Coronary artery (tissue), 2 donors: ENCODE measurements at regions not wholly inside any gene's neighbourhood (a gene's known extent, or its start where the extent isn't known, plus 50 kb on each side); places are given as distances from the start of the nearest gene placed in this dataset.

ENCODE experiments used
- DNase-seq: peaks from one replicate; pipeline ENCODE4 v3.0.0-alpha.2; 2017; ENCODE audit warnings: low spot score
- H3K27ac ChIP-seq, 2 donors: fragments of 200-600 bp; sonication (generic); one replicate each; pipeline ENCODE4 v1.5.1; 2016 to 2019
- H3K4me3 ChIP-seq: fragments of 200-600 bp; sonication (generic); 2 replicates; pipeline ENCODE4 v1.5.1; 2016; ENCODE audit warnings: mild to moderate bottlenecking, moderate library complexity
- TF ChIP-seq, protein P1 (sequence below): fragments of 200-600 bp; sonication (generic); IDR thresholded peaks from one replicate; pipeline ENCODE4 v1.5.1; 2019; ENCODE audit warnings: antibody characterized with exemption

DNA sequence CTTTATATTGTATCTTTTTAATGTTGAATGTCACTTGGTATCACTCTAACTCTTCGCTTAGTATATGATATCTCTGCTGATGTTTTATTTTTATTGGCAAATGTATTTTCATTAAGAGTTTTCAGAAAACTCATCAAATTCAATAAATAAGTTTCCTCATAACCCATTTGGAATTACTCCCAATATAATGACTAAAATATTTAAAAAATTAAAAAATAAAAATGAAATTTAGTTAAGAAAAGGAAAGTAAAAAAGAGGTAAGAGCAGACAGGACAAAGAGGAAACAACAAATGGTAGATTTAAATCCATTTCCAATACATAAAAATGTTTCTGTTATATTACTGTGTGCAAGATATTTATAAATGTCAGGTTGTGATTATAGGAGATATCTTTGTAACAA lies 548.9 kb upstream of the SPRY2 start:
- DNase-seq: no peak
- TF ChIP-seq, protein P1, sequence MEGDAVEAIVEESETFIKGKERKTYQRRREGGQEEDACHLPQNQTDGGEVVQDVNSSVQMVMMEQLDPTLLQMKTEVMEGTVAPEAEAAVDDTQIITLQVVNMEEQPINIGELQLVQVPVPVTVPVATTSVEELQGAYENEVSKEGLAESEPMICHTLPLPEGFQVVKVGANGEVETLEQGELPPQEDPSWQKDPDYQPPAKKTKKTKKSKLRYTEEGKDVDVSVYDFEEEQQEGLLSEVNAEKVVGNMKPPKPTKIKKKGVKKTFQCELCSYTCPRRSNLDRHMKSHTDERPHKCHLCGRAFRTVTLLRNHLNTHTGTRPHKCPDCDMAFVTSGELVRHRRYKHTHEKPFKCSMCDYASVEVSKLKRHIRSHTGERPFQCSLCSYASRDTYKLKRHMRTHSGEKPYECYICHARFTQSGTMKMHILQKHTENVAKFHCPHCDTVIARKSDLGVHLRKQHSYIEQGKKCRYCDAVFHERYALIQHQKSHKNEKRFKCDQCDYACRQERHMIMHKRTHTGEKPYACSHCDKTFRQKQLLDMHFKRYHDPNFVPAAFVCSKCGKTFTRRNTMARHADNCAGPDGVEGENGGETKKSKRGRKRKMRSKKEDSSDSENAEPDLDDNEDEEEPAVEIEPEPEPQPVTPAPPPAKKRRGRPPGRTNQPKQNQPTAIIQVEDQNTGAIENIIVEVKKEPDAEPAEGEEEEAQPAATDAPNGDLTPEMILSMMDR: no peak
- H3K27ac ChIP-seq: no peak overlapping the region
- no peak overlapping the region for H3K4me3 ChIP-seq

DNA sequence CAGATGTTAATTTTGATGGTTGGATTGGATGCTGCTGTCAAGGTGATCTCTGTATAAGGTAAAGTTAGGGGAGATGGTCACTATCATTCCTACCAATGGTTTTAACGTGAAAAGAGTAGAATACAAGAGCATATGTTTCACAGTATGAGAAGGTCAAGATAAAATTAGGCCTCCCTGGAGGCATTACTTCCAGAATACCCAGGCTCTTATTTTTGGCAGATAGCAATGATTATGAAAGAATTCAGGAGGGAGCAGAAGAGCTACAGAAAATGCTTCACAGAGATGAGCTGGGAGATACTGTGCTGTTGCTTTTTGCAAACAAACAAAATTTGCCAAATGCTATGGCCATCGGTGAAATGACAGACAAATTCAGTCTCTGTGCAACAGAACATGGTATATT lies 547.5 kb upstream of the SPRY2 start:
- Histone ChIP-seq H3K27ac (peak overlapping the region in 1 of 2 donors; percentile 28), H3K4me3 (no peak overlapping the region)
- TF ChIP-seq, protein P1: no peak
- DNase-seq: no peak

DNA sequence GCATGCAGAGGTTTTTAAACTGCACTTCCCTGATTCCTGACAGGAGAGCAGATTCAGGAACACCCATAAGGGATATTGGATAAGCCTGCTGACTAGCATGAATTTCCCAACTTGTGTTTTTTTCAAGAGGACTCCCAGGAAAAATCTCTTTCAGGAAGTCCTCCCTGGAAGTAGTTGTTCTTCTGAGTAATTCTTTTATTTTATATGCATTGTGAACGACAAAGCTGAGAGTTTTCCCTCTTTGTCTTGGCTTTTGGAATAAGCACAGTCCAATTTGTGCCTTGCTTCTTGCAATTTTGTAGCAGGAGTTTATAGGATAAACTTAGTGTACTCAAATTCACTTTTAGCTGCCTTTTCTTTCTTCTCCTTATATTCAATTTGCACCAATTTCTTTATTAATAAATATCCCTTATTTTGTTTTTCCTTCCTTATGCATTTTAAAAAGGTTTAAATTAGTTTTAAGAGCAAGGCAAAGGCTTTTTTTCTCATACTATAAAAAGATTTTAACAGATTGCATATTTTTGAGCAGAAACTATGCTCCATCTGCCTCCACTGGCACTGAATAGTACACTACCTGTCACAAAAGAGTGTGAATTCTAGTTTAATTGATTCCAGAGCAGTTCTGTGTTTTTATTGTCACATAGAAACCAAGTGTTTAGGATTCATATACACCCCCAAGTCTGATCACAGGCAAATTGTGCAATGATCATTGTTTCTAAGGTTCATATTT lies 543.3 kb upstream of the SPRY2 start:
- Histone ChIP-seq H3K4me3 (no peak overlapping the region), H3K27ac (no peak overlapping the region)
- DNase-seq: no peak
- TF ChIP-seq, protein P1: no peak

DNA sequence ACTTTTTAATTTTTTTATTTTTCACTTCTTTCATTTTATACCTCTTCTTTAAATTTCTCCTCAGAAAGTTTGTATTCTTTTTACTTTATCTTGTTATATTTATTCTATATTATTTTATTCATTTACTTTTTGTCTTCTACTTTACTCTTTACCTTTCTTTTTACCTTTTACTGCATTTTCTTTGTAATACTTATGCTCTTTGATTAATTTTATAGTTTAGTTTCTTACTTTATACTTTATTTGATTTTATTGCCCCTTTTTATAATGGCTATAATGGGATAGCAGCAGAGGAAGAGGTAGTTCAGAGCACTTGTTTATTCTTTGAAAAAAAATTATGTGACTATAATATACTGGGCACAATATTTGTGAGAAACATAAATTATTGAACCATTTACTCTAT lies 542.6 kb upstream of the SPRY2 start:
- TF ChIP-seq, protein P1: no peak
- no peak overlapping the region for H3K27ac ChIP-seq

DNA sequence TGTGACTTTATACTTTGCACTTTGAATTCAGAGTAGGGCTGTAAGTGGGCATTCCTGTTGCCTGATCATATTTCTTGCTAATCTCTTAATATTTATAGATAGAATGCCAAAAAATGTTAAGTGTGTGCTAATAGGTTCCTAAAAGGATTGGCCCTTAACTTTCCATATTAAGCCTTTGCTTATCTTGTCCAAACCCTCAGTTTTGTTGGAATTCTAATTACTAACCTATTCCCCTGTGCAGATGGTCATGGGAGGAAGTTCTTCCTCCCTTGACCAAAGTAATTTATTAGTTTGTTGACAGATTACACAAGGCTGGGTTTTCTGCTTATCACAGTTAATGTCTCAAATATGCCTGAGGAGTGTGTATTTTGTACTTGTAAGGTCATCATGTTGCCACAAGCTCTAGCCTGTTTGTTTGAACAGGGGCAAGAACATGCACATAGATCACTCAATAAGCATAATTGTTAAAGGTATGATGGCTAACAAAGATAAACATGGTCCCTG lies 541.1 kb upstream of the SPRY2 start:
- no peak overlapping the region for H3K27ac ChIP-seq
- H3K4me3 ChIP-seq: no peak overlapping the region
- no peak for DNase-seq
- TF ChIP-seq, protein P1: no peak

More for the DNA sequence above, 542.6 kb upstream of the SPRY2 start:
- no peak for DNase-seq
- H3K4me3 ChIP-seq: no peak overlapping the region

DNA sequence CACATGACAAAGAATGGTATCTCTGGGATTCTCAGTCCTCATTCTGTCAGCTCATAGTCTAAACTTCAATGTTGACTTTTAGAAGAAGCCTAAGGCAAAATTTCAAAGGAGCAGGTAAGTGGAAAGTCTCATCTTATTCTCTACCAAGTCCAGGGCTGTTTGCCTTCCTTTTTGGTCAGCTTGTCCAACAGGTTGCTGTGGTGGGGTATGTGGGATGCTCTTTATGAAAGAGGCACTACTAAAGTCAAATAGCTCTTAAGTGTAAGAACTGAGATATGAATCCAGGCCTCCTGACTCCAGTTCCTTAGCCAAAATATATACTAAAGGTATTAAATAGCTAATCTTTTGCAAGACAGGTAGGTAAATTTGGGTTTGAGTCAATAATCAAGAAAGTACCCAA lies 540.6 kb upstream of the SPRY2 start:
- H3K27ac ChIP-seq: no peak overlapping the region
- TF ChIP-seq, protein P1: no peak
- H3K4me3 ChIP-seq: no peak overlapping the region
- no peak for DNase-seq

DNA sequence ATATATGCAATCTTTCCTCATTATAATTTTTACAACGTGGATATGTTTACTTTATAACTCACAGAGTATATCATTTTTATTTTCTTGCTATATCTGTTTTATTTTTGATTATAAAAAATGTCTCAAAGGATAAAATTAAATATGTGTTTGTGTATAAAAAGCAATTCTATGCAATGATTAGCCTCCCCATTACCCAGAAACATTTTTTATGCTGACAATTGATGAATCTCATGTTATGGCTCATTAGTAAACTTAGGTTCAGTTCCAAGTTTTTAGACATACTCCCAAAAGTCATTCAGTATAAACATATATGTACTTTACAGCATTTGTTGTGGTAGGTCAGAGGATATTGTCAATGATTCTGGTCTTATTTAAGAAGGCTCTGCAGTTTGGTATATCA lies 540.1 kb upstream of the SPRY2 start:
- DNase-seq: no peak
- TF ChIP-seq, protein P1: no peak
- Histone ChIP-seq H3K27ac (no peak overlapping the region), H3K4me3 (no peak overlapping the region)
